Liver (tissue), 3 donors: ENCODE measurements at regions not wholly inside any gene's neighbourhood (a gene's known extent, or its start where the extent isn't known, plus 50 kb on each side); places are given as distances from the start of the nearest gene placed in this dataset.

ENCODE experiments used
- CTCF ChIP-seq: fragments of 150-350 bp; IDR thresholded peaks from 2 replicates; pipeline ENCODE4 v1.5.1; 2017; ENCODE audit warnings: improper control_type of control experiment, low read depth, low read length; ENCODE audit not compliant: missing input control
- EGR1 ChIP-seq, 2 donors: IDR thresholded peaks; 2 replicates each; pipeline ENCODE4 v1.6.1; 2016 to 2018; ENCODE audit warnings: antibody characterized with exemption in 2 of 2, low read depth in 2 of 2
- GABPA ChIP-seq, 2 donors: IDR thresholded peaks in 1 of 2; conservative IDR thresholded peaks in 1 of 2; 2 replicates each; pipeline ENCODE4 v1.6.1; 2016; ENCODE audit warnings: antibody characterized with exemption in 2 of 2, mild to moderate bottlenecking in 1 of 2, moderate library complexity in 1 of 2
- donor health status: healthy.
- donor health status: healthy.

- TF ChIP-seq GABPA (IDR thresholded peaks at IDR 0.05 in 1 of 2, conservative IDR thresholded peaks at IDR 0.05 in 1 of 2) (no peak), CTCF (no peak), EGR1 (IDR thresholded peaks at IDR 0.05; ENCODE audit: low read depth in 2 of 2) (no peak)
Observed at GRCh38 chr18:77985526-77986281, 736.1 kb downstream of the GALR1 start.
